Stimulated activated CD8-positive, alpha-beta memory T cell treated with anti-CD3 and anti-CD28 coated beads, Interleukin-7, amount 100 ng/mL, for 48 hours (primary cell): ENCODE measurements at regions not wholly inside any gene's neighbourhood (a gene's known extent, or its start where the extent isn't known, plus 50 kb on each side); places are given as distances from the start of the nearest gene placed in this dataset.

Source experiments
- DNase-seq, 2 donors: peaks; one replicate each; pipeline ENCODE4 v3.0.0-alpha.2; 2020; ENCODE audit warnings: low read depth in 1 of 2; ENCODE audit errors: extremely low read depth in 1 of 2

DNA sequence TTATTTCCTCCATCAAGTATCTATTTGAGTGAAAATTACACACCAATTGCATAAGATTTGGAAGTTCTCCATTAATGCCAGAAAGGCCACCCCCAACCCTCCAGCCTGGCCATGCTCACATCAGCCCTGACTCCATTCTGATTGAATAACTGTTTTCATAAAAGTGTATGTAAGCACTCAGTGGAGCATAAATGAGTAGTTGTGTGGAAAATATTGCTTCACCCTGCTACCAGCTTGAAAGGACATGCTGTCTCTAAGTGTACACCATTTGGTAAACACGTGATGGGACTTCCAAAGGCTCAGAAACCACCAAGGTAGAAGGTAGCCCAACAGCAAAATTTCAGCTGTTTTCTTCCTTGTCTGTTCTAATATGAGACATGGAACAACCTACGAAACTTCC lies 393.8 kb downstream of the ZNF385D start:
- DNase-seq: no peak

DNA sequence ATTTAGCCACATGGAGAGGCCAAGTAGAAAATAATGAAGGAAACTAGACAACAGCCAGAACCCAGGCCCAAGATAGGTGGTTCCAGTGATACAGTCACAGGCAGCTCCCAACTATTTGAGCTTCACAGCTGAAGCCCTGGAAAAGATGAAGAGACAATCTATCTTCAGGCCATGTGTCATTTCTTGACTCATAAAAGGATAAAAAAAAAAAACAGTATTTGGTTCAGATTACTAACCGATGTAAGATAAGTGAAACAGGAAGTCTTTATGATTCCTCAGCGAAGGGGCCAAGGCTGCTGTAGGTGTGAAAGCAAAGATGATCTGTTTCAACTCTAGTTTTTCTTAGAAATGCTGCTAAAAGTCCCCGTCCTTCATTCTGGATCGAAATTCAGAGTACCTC lies 394.6 kb downstream of the ZNF385D start:
- no peak for DNase-seq

DNA sequence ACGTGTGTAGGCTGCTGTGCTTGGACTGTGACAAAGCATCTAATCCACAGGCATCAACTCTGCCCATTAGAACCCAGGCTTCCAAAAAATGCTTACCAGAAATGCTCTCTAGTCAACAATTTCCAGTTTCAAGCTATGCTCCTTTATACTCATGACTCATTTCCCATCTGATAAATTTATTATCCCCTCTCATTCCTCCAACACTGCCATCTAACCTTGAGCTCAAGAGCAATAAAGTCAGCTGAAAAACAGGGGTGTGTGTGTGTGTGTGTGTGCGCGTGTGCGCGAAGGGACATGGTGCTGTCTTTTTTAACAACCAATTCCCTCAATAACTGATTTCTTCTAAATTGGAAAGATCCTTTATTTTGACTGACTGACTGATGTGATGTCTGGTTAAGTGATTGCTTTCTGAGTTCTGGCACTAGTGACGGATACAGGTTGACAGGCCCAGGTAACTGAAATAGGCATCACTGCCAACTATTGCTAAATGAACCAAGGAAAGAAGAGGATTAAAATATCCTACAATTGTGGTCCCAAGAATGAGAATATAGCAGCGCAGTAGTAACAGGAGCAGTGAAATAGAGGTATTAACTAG lies 405.5 kb downstream of the ZNF385D start:
- no peak for DNase-seq

DNA sequence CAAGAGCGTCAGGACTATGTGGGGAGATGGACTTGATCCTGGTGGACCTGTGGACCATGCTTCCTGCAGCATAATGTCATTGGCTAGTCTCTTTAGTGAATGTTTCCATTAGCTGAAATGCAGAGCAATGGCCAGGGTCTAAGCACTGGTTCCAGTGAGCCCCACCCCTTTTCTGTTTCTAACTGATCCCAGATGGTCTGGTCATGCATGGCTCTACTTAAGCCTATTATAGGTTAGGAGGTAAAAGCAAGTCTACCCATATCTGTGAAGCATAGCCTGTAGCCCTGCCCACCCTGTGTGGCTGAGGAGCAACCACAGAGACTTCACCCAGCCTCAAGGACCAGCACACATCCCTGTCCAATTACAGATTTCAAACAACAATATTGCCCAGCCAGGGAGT lies 419.2 kb downstream of the ZNF385D start:
- no peak for DNase-seq

DNA sequence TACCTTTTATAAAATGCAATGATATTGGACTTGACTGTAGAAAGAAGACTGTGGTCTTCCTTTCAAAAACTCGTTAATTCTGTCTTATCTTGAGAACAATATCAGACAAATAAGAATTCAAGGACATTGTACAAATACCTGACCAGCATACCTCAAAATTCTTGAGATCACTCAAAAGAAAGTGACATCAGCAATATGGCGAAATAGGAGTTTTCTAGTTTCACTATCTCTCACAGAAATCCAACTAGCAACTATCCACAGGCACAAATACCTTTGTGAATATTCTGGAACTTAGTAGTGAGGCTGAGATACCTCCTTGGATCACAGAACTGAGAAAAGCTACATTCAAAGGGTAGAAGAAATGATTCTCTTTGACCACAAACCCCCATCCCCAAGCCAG lies 419.7 kb downstream of the ZNF385D start:
- DNase-seq: no peak

DNA sequence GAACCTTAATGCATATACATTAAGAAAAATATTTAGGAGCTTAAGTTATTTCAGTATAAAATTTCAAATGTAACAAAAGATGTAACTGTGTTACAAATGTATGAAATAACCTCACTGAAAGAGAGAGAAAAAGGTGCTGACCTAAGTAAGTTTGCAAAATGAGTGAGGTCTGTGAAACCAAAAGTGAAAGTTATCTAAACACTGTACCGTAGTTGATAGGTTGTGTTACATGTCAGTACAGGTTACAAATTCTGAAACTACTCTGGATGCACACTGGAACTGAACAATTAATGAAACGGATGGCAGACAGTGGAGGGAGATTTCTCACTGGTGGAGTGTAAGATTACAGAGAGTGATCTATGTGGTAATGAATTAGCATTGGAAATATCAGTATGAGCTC lies 420.7 kb downstream of the ZNF385D start:
- no peak for DNase-seq

DNA sequence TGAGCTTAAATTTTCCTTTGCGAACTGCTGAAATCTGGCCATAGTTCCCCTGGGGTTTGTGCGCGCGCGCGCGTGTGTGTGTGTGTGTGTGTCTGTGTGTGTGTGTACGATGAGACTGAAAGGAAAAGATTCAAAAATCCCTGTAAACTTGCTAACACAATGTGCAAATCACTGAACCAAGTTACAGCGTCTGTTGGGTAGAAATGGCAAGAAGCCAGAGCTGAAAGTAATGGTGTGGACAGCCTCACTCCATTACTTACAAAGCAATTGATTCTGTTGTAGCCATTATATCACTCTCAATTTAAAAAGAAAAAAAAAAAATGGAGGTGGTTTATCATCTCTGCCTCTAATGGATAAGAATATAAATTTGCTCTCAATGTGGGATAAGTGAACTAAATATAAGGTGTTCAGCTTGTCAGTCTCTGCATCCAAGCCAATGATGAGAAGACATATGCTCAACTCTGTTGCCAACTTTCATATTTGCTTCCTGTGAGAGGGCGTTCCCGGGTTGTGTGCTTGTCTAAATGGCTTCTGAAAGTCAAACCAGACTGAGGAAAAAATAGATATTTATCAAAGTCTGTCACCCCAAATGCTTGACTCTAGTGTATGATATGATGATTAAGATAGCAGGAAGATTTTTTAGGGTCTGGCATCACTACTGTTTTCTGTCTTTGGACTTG lies 422.2 kb downstream of the ZNF385D start:
- no peak for DNase-seq

DNA sequence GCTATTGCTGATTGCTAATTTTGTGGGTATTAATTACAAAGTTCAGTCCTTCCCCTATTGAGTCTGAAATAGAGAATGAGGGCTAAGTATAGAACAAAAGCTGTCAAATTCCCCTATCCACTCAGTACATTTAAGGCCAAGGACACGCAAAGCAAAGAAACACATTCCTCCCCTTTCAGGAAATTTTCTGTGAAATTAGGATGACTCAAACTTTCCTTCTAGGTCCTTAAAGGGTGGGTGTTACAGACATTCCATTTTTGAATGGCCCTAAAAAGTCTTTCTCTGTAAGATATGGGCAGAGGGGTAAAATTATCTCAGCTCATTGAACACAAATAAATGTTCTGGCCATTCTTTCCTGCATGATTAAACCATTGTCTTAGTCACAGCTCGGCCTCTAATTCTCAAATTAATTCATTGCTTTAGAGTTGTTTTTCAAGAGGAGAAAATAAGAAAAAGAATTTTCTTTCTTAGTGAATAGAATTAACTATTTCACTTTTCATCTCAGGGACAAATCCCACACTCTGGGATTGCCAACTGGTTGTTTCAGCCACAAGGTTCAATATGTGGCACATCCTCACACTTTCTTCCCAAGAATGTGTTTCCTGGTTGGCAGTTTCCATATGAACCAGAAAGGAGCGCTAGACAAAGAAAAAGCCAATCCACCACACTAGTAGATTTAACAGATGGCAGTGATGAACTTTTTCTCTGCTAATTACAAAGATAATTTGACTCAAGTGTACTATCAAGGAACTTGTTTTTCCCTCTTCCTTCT lies 424.1 kb downstream of the ZNF385D start:
- no peak for DNase-seq

DNA sequence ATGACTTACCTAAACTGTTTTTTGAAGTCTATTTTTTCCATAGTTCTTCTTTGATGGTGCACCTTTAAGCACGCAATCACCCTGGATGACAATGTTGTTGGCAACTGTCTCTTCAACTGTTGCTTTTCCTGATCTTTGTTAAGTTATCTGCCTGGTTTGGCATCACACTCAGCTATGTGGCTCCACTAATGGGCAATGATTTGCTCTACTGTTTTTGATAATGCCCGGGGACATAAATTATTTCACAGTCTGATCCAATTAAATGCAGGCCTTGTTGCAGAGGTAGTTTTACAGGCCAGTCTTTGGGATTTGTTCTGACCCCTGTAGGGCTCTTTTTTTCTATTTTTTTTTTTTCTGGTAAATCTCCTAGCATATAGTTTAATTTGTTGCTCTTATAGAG lies 436.3 kb downstream of the ZNF385D start:
- no peak for DNase-seq

DNA sequence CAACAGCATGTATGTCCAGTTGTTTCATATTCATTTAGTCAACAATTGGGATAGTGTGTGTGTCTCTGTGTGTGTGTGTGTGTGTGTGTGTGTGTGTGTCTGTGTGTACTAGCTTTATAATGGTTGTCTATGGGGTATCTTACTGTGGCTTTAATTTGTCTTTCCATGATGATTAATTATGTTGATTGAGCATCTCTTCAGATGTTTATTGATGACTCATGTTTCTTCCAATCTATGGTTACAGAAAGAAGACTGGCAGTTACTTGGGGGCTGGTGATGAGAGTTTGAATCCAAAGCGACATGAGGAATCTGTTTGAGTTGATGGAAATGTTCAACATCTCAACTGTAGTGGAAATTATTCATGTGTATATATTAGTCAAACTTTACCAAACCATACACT lies 440.1 kb downstream of the ZNF385D start:
- DNase-seq: no peak

DNA sequence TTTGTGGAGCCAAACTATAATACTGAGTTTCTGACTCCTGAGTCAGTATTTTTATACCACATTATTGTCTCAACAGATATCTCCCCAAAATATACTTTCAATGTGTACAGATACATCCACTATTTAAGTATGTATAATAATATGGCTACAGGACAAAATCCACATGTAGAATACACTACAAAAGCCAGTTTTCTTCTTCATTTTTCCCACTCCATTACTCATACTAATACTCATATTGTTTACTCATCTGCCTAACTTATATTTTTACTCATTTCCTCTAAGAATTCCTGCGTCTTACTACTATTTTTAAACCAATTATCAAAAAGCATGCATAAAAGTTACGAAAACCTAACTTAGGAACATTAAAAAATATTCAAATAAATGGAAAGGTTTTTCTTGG lies 440.8 kb downstream of the ZNF385D start:
- no peak for DNase-seq

DNA sequence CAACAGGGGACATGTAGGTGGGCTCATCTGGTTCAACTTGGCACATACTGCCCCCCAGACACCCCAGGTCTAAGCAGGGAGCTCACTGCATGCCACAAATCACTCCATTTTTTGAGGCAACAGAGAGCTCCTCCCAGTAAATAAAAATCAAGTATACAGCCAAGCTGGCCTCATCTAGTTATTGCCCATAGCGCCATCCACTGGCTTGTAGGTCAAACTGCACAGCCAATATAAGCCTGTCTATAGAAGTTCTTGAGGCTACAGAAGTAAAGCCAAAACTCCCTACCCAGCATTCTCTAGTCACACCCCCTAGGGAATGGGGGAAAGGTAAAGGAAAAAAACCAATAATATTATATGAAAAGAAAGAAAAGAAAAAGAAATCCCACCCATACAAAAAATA lies 453.7 kb downstream of the ZNF385D start:
- DNase-seq: no peak

DNA sequence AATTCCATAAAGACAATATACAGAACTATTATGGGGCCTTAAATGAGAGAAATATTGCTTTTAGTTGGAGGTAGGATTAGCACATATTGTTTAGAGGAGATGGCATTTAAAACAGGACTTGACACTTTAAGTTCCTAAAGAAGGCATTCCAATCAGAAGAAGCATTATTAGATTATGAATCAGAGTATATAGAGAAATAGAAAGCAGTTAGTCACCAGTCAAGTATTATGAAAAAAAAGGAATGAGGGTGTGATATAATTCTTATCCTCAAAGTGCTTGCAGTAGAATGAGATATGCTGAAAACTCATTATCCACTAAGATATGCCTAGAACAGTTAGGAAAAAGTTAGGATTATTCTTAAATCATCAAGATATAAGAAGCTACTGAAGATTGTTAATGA lies 456.2 kb downstream of the ZNF385D start:
- no peak for DNase-seq

DNA sequence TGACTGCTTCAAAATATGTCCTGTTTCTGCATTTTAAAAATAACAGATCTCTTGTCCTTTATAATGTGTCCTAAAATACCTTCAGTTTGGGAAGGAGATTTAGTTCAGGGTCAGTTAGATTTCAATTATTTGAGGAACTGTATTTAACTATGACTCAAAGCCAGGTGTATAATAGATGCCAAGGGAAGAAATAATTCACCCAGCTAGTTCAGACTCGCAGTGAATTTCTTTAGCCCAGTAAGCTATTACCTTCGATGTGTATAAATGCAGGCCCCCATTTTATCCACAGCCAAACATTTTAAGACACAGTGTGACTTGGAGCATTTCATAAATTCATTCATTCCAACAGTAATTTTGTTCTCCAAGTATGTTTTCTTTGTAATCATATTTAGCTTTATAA lies 458.0 kb downstream of the ZNF385D start:
- DNase-seq: no peak

DNA sequence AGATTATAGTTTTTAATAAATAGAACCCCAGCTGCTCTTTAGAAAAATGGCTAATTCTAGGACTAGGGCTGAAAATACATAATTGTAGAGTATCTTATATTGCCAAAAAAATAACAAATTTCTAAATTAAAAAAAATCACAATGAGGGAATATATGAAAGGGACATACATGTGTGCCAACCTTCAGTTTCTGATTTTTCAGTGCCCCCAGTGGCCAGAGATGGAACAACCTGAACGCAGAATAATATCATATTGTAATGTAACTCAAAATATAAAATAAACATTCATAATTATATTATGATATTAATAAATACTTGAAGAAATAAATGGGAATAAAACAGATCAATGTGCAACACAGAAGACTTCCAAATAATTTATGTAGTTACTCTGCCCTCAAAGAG lies 460.5 kb downstream of the ZNF385D start:
- DNase-seq: no peak

DNA sequence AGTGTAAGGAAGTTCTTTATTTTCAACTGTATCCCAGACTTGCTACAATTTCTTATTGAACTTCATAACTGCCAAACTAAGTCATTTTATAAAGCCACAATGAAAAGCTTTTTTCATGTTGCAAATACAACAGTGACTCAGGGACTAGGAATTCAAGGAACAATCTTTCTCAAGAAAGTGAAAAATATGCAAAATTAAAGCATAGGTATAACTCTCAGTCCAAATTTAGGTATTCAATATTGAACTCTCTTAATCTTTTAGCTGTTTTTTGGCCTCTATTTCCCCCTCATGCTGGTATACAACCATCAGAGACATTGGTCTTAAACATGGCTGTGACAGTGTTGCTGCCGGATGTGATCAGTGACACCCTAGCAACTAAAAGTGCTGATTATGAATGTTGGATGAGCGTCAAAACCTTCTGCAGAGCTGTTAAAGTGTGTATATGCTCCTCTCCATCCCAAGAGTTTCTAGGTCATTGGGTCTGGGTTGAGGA lies 476.9 kb downstream of the ZNF385D start:
- no peak for DNase-seq

DNA sequence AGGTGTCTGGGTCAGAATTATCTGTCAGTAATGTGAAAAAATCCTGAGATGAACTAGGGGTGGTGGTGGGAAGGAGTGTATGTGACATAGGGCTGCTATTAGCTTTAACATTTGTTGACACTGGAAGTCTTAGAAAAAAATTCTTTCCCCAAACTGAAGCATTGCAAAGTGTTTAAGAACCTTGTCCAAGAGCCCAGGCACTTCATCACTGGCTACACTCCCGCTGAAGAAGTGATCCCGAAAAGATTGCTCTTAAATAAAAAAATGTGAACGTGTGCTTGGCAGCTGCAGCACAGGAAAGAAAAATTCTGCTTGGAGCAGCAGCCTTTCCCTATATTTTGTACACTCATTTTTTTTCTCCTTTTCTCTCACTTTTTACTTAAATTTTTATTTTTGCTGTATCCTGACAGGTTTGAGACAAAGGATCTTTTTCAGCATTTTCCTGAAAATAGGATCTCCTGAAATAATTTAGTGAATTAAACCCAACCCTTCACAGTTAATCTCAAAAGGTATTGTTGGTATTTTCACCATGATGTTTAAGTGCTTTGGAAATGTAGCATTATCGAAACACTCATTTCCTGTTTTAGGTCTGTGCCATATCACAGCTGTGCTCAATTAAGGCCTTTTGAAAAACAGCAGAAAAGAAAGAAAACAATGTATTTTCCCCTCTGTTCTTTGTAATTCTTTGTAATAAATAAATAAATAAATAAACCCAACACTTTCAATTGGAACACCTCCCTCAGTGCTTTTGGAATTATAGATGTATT lies 477.6 kb downstream of the ZNF385D start:
- DNase-seq: no peak

DNA sequence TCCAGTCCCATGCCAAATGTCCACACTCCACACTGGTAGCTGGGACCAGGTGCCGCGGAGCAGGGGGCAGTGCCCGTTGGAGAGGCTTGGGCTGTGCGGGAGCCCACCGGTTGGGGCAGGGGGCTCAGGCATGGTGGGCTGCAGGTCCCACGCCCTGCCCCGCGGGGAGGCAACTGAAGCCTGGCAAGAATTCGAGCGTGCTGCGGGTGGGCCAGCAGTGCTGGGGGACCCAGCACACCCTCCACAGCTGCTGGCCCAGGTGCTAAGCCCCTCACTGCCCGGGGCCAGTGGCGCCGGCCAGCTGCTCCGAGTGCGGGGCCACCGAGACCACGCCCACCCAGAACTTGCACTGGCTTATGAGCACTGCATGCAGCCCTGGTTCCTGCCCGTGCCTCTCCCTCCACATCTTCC lies 479.4 kb downstream of the ZNF385D start:
- no peak for DNase-seq

DNA sequence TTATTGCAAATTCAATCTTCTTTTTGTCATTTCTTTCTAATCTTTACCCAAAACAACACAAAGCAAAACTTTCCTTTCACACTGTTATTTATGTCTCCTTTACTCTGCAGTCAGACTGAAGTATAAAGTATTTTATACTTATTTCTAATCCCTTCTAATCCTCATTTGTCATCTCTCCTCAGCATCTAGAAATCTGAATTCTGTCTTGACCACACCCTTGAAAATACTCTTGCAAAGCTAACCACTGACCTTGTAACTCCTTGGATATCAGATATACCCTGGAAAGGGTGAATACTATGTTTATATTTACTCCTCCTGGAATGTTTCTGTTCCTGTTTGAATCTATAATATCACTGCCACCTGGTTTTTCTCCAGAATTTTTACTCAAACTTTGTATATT lies 481.1 kb downstream of the ZNF385D start:
- DNase-seq: no peak

DNA sequence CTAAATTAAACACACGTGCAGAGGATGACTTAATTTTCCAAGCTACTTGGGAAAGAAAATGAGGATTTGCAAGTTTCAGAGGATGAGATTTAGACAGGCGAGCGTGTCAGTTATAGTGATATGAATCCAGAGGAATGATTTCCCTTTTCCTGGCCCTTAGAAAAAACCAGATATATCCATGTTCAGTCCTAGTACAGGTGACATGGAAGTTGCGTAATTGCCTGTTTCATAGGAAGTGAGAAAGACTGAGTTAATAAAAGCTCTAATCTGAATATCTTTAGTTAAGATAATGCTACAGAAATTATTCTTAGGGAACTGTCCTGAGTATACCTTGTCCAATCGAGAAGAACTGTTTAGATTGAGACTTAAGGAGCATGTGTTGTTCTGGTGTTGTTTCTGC lies 490.5 kb downstream of the ZNF385D start:
- no peak for DNase-seq

DNA sequence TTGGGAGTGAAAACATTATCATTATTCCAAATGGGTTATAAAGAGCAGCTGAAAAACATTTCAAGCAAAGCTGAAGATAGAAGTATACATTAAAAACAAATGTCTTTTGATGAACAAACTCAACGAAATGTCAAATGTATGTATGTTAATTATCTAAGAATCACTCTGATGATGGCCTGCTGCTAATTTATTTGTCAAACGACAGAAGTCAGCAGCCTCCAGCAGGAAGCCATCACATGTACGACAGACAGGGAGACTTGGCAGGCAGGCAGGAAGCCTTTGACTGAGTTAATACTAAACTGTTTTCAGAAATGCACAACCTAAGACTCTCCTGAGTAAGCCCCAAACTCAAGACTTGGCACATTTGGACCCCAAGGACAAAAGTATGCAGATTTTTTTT lies 491.1 kb downstream of the ZNF385D start:
- no peak for DNase-seq
